Panc1 (cell line): ENCODE measurements at regions not wholly inside any gene's neighbourhood (a gene's known extent, or its start where the extent isn't known, plus 50 kb on each side); places are given as distances from the start of the nearest gene placed in this dataset.

Source experiments
- POLR2AphosphoS5 ChIP-seq: IDR thresholded peaks from 2 replicates; pipeline ENCODE4 v1.6.1; 2012; ENCODE audit warnings: mild to moderate bottlenecking, low read depth, low read length, moderate library complexity
- TF ChIP-seq, protein P1 (sequence below): fragments of 450-650 bp; IDR thresholded peaks from 2 replicates; pipeline ENCODE4 v1.5.1; 2017; ENCODE audit warnings: mild to moderate bottlenecking

DNA sequence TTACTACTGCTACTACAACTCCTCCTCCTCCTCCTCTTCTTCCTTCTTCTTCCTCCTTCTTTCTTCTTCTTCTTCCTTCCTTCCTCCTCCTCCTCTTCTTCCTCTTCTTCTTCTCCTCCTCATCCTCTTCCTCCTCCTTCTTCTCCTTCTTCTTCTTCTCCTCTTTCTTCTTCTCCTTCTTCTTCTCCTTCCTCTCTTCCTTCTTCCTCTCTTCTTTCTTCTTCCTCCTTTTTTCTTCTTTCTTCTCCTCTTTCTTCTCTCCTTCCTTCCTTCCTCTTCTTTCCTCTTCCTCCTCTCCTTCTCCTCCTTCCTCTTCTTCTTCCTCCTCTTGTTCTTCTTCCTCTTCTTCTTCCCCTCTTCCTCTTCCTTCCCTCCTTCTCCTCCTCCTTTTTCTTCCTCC lies 94.7 kb upstream of the MYO16 start:
- TF ChIP-seq, protein P1, sequence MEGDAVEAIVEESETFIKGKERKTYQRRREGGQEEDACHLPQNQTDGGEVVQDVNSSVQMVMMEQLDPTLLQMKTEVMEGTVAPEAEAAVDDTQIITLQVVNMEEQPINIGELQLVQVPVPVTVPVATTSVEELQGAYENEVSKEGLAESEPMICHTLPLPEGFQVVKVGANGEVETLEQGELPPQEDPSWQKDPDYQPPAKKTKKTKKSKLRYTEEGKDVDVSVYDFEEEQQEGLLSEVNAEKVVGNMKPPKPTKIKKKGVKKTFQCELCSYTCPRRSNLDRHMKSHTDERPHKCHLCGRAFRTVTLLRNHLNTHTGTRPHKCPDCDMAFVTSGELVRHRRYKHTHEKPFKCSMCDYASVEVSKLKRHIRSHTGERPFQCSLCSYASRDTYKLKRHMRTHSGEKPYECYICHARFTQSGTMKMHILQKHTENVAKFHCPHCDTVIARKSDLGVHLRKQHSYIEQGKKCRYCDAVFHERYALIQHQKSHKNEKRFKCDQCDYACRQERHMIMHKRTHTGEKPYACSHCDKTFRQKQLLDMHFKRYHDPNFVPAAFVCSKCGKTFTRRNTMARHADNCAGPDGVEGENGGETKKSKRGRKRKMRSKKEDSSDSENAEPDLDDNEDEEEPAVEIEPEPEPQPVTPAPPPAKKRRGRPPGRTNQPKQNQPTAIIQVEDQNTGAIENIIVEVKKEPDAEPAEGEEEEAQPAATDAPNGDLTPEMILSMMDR: no peak
- no peak for TF ChIP-seq POLR2AphosphoS5
